GM18505 (cell line): ENCODE measurements at regions not wholly inside any gene's neighbourhood (a gene's known extent, or its start where the extent isn't known, plus 50 kb on each side); places are given as distances from the start of the nearest gene placed in this dataset.

Experiments
- ATAC-seq: cut with Tn5 transposase; IDR thresholded peaks from one replicate; pipeline ENCODE4 v1.9.1; 2021; ENCODE audit not compliant: unreplicated experiment
- POLR2A ChIP-seq: IDR thresholded peaks from 4 replicates; pipeline ENCODE4 v1.6.1; 2011; ENCODE audit warnings: borderline replicate concordance; ENCODE audit not compliant: insufficient read depth, insufficient read length; ENCODE audit errors: extremely low read depth

- no peak for TF ChIP-seq POLR2A
- no peak for ATAC-seq
Observed at GRCh38 chr1:58312461-58312860, 234.1 kb downstream of the OMA1 start.

- TF ChIP-seq POLR2A = no peak
- ATAC-seq = no peak
Observed at GRCh38 chr1:58310881-58311280, 235.6 kb downstream of the OMA1 start.

- ATAC-seq = no peak
- no peak for TF ChIP-seq POLR2A
Observed at GRCh38 chr1:58310469-58310868, 236.1 kb downstream of the OMA1 start.

GRCh38 chr1:58308206-58308605 lies 238.3 kb downstream of the OMA1 start:
- ATAC-seq = no peak
- no peak for TF ChIP-seq POLR2A

GRCh38 chr1:58307431-58307830 lies 239.1 kb downstream of the OMA1 start:
- no peak for TF ChIP-seq POLR2A
- no peak for ATAC-seq

GRCh38 chr1:58305622-58306021 lies 240.9 kb downstream of the OMA1 start:
- ATAC-seq = no peak
- TF ChIP-seq POLR2A = no peak

- no peak for ATAC-seq
- TF ChIP-seq POLR2A = no peak
Observed at GRCh38 chr1:58304346-58304975, 242.1 kb downstream of the OMA1 start.

- TF ChIP-seq POLR2A = no peak
Observed at GRCh38 chr1:58303841-58304240, 242.7 kb downstream of the OMA1 start.

GRCh38 chr1:58293388-58293787 lies 253.1 kb downstream of the OMA1 start:
- no peak for ATAC-seq
- no peak for TF ChIP-seq POLR2A

More at GRCh38 chr1:58303841-58304240, 242.7 kb downstream of the OMA1 start:
- no peak for ATAC-seq

- TF ChIP-seq POLR2A = no peak
Observed at GRCh38 chr1:58290685-58291372, 255.7 kb downstream of the OMA1 start.

GRCh38 chr1:58288624-58289142 lies 257.8 kb downstream of the OMA1 start:
- ATAC-seq = no peak
- TF ChIP-seq POLR2A = no peak

More at GRCh38 chr1:58290685-58291372, 255.7 kb downstream of the OMA1 start:
- ATAC-seq = no peak

GRCh38 chr1:58287894-58288623 lies 258.5 kb downstream of the OMA1 start:
- no peak for ATAC-seq
- no peak for TF ChIP-seq POLR2A

- no peak for ATAC-seq
- TF ChIP-seq POLR2A = no peak
Observed at GRCh38 chr1:58284225-58284510, 262.4 kb downstream of the OMA1 start.
